ENCODE measurements at regions not wholly inside any gene's neighbourhood (a gene's known extent, or its start where the extent isn't known, plus 50 kb on each side); places are given as distances from the start of the nearest gene placed in this dataset.

DNA sequence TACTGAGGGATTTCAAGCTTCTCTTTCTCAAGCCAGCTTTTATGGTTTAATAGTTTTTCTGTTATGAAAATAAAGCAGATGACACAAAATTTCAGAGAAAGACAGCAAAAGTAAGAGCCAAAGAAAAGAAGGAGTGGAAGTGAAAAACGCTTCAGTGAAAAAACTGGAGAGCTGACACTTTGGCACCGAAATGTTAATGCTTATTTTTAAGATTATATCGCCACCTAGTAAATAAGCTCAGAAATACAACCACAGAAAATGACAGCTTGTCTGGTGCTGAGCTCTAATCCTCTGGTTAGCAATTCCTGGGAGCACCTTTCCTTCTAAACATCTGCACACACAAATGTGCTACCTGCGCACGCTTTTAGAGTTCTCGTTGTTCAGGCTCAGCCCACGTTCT lies 101.6 kb downstream of the ZPLD1 start:
- TF ChIP-seq, protein P1, sequence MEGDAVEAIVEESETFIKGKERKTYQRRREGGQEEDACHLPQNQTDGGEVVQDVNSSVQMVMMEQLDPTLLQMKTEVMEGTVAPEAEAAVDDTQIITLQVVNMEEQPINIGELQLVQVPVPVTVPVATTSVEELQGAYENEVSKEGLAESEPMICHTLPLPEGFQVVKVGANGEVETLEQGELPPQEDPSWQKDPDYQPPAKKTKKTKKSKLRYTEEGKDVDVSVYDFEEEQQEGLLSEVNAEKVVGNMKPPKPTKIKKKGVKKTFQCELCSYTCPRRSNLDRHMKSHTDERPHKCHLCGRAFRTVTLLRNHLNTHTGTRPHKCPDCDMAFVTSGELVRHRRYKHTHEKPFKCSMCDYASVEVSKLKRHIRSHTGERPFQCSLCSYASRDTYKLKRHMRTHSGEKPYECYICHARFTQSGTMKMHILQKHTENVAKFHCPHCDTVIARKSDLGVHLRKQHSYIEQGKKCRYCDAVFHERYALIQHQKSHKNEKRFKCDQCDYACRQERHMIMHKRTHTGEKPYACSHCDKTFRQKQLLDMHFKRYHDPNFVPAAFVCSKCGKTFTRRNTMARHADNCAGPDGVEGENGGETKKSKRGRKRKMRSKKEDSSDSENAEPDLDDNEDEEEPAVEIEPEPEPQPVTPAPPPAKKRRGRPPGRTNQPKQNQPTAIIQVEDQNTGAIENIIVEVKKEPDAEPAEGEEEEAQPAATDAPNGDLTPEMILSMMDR (IDR thresholded peaks at IDR 0.05), result peak; percentile 58
- TF ChIP-seq EZH2phosphoT487 (IDR thresholded peaks at IDR 0.05), result no peak

All from neural progenitor cell (in vitro differentiated cells).